Left lung (tissue), 4 donors: ENCODE measurements at regions not wholly inside any gene's neighbourhood (a gene's known extent, or its start where the extent isn't known, plus 50 kb on each side); places are given as distances from the start of the nearest gene placed in this dataset.

Experiments used
- ATAC-seq: fragments of 200-7000 bp; cut with Tn5 transposase; one replicate; pipeline ENCODE4 v1.9.1; 2020; ENCODE audit warnings: moderate library complexity
- DNase-seq, 4 donors: peaks; one replicate each; pipeline ENCODE4 v3.0.0-alpha.2; 2013 to 2020
- H3K27ac ChIP-seq, 2 donors: fragments of 200-600 bp; sonication (generic) in 1 of 2; one replicate each; pipeline versions ENCODE4 v1.5.0 to v1.8.0; 2020 to 2021
- H3K27me3 ChIP-seq, 2 donors: fragments of 200-600 bp; sonication (generic) in 1 of 2; one replicate each; pipeline versions ENCODE4 v1.5.0 to v1.8.0; 2020 to 2021
- H3K36me3 ChIP-seq, 2 donors: fragments of 200-600 bp; sonication (generic) in 1 of 2; one replicate each; pipeline versions ENCODE4 v1.5.0 to v1.8.0; 2020 to 2021
- H3K4me1 ChIP-seq, 2 donors: fragments of 200-600 bp; one replicate each; pipeline ENCODE4 v1.8.0; 2021
- H3K4me3 ChIP-seq, 2 donors: fragments of 200-600 bp; sonication (generic) in 1 of 2; one replicate each; pipeline versions ENCODE4 v1.5.0 to v1.8.0; 2020 to 2021; ENCODE audit warnings: mild to moderate bottlenecking in 1 of 2
- H3K9me3 ChIP-seq, 2 donors: fragments of 200-600 bp; sonication (generic) in 1 of 2; one replicate each; pipeline versions ENCODE4 v1.5.0 to v1.8.0; 2020 to 2021
- CTCF ChIP-seq, 2 donors: fragments of 200-600 bp; sonication (generic) in 1 of 2; IDR thresholded peaks; one replicate each; pipeline versions ENCODE4 v1.5.0 to v1.8.0; 2021; ENCODE audit warnings: antibody characterized with exemption in 2 of 2
- intact Hi-C, 2 donors: fragments of 100-400 bp; cut with DNase I; formaldehyde crosslinking; loops; one replicate each; pipeline versions ENCODE4 v1.11.2 to v1.14.2; 2022
- donor health status: DM: no; HTN: yes; CAD: no.
- donor health status: DM: no; HTN: no; CAD: no.

GRCh38 chr13:57017357-57017756 lies 123.4 kb upstream of the PRR20A start:
- DNase-seq, result no peak
- Histone ChIP-seq H3K36me3 (no peaks in the 10 kb centered on the region), H3K4me3 (no peak overlapping the region), H3K27me3 (no peaks in the 10 kb centered on the region), H3K4me1 (no peaks in the 10 kb centered on the region), H3K27ac (no peak overlapping the region), H3K9me3 (peaks cover 0 to 19% of the 10 kb centered on the region in 2 donors)
- intact Hi-C loops, result no loop called here
- TF ChIP-seq CTCF (IDR thresholded peaks at IDR 0.05), result no peak
- ATAC-seq, result no peak

- no peaks in the 10 kb centered on the region for H3K36me3 ChIP-seq
- peaks cover 0 to 33% of the 10 kb centered on the region in 2 donors for H3K9me3 ChIP-seq
- ATAC-seq, result no peak
- H3K27me3 ChIP-seq, result no peaks in the 10 kb centered on the region
- TF ChIP-seq CTCF (IDR thresholded peaks at IDR 0.05), result no peak
- intact Hi-C loops, result no loop called here
- H3K27ac ChIP-seq, result no peak overlapping the region
- DNase-seq, result no peak
- H3K4me3 ChIP-seq, result no peak overlapping the region
- H3K4me1 ChIP-seq, result no peaks in the 10 kb centered on the region
Measured at GRCh38 chr13:57018915-57019314, 121.8 kb upstream of the PRR20A start.

- Histone ChIP-seq H3K27me3 (no peaks in the 10 kb centered on the region), H3K4me1 (no peaks in the 10 kb centered on the region), H3K36me3 (no peaks in the 10 kb centered on the region), H3K4me3 (no peak overlapping the region), H3K27ac (no peak overlapping the region), H3K9me3 (peaks cover 0 to 18% of the 10 kb centered on the region in 2 donors)
- DNase-seq, result peak in 1 of 4 donors; percentile 17
- TF ChIP-seq CTCF (IDR thresholded peaks at IDR 0.05), result no peak
- ATAC-seq, result no peak
- intact Hi-C loops, result no loop called here
Measured at GRCh38 chr13:57030671-57031070, 110.0 kb upstream of the PRR20A start.

- intact Hi-C loops, result no loop called here
- H3K9me3 ChIP-seq, result peaks cover 0 to 3% of the 10 kb centered on the region in 2 donors
- no peak for TF ChIP-seq CTCF (IDR thresholded peaks at IDR 0.05)
- no peaks in the 10 kb centered on the region for H3K27me3 ChIP-seq
- DNase-seq (no peak), ATAC-seq (no peak)
- H3K4me1 ChIP-seq, result no peaks in the 10 kb centered on the region
- H3K36me3 ChIP-seq, result no peaks in the 10 kb centered on the region
- no peak overlapping the region for H3K27ac ChIP-seq
- H3K4me3 ChIP-seq, result no peak overlapping the region
Measured at GRCh38 chr13:57036290-57036689, 104.4 kb upstream of the PRR20A start.

GRCh38 chr13:57044910-57045309 lies 95.8 kb upstream of the PRR20A start:
- H3K9me3 ChIP-seq, result peaks cover 0 to 19% of the 10 kb centered on the region in 2 donors
- ATAC-seq, result no peak
- no peak overlapping the region for H3K4me3 ChIP-seq
- no peaks in the 10 kb centered on the region for H3K27me3 ChIP-seq
- no peaks in the 10 kb centered on the region for H3K36me3 ChIP-seq
- no peak overlapping the region for H3K27ac ChIP-seq
- no peaks in the 10 kb centered on the region for H3K4me1 ChIP-seq
- no peak for TF ChIP-seq CTCF (IDR thresholded peaks at IDR 0.05)
- intact Hi-C loops, result no loop called here
- no peak for DNase-seq
